NCI-H446 (cell line): ENCODE measurements at regions not wholly inside any gene's neighbourhood (a gene's known extent, or its start where the extent isn't known, plus 50 kb on each side); places are given as distances from the start of the nearest gene placed in this dataset.

Experiments
- DNase-seq, 2 experiments: peaks; one replicate each; lab custom pipeline; 2025; lab: John Stamatoyannopoulos, UW

DNA sequence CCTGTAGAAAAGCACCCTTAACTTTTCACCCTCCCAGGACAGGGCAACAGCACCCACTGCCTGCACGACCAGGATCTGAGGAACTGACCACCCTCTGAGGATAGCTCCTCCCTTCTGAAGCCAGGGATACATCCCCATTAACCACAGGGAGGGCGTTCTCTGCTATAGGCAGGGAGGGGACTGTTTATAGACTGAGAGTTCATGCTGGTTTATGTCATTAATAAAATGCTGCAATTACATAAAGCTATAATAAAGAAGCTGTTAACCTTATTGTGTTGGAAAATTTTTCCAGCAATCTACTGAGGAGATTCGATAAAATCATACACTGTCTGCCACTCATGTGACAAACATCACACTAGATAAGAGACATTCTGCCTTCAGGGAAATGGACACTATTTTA lies 232.4 kb upstream of the SFSWAP start:
- no peak for DNase-seq

DNA sequence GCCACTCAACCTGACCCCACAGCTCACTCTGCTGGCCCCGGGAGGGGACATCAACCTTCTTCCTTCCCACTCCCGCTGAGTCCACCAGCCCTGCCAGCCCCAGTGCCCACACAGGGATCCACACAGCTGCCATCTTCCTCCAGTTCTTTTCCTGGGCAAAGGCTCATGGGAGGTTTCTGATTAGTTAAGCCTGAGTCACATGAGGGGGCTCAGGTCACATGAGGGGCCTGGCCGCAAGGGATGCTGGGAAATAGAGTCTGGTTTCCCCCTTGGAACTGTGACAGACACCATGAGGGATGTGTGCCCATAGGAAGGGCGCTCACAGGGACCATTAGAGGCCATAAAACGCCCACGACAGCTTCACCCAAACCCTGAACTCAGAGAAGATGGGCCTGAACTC lies 228.7 kb upstream of the SFSWAP start:
- DNase-seq = no peak

DNA sequence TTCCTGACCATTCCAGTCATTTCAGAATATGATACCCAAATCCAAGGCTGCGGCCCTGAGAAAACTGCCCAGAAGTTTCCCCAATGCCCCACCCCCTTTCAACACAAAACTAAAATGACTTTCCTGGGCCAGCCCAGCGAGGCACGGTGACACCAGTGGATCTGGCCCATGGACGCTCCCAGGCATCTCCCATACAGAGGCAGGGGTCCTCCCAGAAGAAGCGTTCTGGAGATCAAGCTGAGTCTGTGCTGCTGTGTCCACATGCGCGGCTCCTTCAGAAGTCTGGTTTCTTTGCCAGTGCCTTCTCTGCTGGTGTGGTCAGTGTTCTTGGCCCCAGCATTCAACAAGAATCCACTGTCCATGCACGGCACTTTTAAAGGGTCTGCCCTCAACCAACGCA lies 228.2 kb upstream of the SFSWAP start:
- DNase-seq = no peak

DNA sequence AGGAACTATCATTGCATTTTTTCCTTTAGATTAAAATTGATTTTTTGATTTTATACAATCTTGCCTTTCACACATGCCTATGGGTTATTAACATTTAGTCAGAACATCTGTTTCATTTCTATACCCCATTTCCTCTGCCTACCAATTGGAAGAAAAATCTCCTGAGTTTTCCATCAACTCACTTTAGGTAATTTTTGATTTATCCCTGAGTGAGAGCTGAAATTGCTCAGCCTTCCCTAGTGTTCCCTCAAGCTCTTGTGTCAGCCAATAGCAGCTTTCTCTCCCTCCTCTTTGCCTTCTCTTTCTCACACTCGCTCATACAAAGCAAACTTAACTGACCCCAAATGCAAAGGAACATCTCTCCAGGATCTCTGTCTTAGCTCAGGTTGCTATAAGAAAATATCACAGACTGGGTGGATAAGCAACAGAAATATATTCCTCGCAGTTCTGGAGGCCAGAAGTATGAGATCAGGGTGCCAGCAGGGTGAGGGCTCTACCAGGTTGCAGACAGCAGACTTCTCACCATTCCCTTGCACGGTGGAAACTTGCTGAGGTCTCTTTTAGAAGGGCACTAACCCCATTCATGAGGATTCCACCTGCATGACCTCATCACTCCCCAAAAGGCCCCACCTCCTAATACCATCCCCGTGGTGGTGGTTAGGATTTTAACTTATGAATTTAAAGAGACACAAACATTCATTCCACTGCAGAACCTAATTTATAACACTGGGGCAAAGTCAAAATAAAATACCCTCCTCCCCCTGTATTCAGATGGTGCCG lies 224.2 kb upstream of the SFSWAP start:
- no peak for DNase-seq

DNA sequence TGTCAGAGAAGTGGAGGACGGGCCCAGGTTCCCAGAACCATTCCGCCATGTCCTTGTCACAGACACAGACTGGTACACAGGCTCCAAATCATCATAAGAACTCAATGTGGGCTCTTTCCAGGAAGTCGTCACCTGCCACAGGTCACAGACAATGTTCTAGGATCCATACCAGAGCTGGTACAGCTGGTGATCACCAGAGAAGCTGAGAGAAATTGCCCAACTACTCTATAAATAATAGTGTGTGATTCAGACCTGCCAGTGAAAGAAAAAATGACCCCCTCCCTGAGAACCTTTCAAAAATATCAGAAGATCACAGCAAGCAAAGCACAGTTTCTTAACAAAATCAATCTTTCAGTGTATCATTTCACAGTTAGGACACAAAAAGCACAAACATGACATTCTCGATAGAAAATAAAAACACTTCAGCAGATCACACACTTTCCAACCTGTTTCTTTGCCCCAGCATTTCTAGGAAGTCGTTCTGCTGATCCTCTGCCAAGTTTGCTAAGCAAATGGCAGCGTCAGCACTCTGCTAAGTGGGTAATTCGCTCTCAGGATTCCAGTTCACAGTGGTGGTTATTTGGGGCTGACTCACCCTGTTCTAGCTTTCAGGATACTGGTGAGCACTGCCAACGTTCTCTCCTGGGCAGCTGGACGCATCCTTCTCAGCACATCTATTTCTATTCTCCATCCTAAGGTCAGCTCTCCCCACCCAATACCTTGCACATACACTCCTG lies 223.3 kb upstream of the SFSWAP start:
- no peak for DNase-seq

DNA sequence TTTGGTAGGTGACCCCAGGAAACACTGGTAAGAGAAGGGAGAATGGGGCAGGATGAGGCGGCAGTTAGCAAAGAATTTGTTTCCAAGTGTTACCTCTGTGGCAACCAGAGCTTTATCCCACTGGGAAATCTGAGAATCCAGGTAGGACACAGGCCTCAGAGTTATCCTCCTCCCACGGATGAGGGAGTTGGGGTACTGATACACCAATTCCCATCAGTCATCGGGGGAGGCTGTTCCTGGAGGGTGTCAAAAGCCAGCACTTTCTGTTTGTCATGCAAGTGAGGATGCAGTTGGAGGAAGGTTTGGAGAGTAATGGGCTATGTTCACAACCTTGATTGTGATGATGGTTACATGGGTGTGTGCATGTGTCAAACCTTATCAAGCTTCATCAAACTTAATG lies 221.2 kb upstream of the SFSWAP start:
- no peak for DNase-seq

DNA sequence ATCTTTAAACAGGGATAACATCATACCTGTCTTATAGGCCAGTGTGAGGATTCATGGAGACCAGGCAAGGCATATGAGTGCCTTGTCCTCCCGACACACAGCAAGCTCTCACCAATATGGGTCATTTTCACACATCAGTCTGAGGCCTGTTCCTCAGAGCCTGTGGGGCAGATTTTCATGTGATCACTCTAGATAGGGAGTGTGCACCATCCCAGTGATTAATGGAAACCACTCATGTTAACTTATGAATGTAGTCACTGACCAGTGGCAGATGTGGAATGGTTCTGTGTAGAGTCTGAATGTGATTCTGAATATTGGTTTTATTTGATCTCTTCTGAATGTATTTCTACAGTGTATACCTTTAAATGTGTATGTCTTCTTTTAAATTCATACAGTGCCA lies 219.7 kb upstream of the SFSWAP start:
- no peak for DNase-seq

DNA sequence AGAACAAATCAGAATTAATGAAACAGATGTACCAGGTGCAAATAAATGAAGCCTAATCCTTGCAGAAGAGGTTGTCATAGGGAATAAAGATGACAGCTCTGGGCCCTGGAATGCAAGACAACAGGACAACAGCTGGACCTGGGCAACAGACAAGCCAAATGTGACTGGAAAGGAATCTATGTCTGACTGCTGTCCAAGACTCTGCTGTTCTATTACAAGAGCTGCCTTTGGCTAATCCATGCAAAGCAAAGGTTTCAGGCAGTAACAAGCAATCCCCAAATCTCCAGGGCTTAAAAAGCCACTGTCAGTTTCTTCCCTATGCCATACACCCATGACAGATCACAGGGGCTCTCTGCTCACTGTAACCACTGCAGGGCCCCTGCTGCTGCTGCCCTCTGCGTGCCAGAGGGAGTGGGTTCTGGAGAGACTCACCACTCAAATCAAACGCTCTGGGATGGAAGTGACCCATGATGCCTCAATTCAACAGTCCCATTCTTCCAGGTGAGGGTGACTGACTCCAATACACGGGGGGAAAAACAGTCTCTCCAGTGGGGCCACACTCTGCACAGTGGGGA lies 218.9 kb upstream of the SFSWAP start:
- no peak for DNase-seq

DNA sequence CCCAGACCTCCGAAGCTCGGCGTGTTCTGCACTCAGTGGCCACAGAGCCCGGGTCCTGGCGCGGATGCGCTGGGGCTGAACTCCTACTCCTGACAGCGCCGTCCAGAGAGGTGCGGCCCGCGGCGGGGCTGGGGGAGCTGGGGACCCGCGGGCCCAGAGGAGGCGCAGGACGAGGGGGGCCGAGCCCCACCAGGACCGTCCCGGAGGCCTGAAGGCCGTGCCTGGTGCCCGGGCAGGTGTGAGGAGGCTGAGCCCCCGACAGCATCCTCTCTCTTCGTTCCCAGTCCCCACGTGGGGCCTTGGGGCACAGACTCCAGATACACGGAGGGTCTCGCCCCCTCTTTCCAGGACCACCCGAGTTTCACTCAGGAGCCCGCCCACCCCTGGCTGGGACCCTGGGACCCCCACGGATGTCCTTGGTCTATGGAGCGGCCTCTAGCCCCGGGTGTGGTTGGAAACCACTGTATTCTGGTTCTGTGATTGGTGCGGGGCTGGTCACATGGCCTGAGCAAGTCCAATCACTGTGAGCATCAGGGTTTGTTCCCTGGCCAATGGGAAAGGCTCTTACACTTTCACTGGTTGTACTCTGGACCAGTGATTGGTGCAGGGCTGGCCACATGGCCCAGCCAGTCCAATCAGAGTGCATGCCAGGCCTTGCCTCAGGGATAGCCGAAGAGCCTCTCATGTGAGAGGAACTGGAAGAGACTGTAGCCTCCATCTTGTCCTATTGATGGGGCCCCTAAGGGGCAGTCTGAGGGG lies 217.6 kb upstream of the SFSWAP start:
- no peak for DNase-seq

DNA sequence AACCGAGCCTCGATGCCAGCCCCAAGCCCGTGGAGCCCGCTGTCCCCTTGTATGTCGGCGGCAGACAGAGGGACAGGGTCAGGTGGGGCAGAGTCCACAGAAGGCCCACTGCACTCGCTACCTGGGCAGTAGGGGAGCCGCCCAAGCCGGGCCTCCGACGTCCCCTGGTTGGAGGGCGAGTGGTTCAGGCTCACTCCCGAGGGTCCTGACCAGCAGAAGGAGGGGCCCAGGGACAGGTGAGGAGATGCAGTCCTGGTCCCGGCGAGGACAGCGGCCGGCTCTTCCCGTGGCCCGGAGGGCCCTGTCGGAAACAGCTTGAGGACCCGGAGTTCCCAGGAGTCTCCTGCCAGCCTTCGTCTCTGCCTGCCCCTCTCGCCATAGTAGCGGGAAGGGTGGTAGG lies 216.7 kb upstream of the SFSWAP start:
- DNase-seq = no peak

DNA sequence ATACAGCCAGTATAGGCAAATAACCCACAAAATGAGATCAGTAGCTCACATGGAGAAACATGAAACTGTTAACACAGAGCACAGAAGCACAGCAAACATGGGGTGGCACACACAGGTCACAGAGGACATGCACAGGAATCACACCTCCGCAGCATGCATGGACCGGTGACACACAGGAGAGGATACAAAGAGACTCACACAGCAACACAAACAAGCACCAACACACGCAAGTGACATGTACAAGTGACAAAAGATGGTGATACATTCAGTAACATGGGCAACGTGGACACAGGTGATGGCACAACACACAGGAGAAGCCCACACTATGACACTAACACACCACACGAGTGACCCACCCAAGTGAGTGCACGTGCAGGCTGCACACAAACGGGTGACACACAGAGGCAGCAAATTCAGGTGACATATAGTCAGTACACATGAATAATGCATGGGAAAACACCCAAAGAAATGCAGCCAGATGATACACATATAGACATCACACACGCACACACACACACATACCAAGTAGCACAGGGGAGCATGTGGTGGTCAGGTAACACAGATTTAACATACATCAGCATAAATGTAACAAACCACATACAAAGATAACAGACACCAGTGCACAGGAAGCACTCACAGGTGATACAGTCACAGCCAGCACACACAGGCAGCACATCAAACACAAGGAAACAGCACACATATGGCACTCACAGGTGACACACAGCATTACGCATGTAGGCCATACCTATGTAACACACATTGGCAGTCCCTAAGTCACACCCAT lies 216.0 kb upstream of the SFSWAP start:
- no peak for DNase-seq

DNA sequence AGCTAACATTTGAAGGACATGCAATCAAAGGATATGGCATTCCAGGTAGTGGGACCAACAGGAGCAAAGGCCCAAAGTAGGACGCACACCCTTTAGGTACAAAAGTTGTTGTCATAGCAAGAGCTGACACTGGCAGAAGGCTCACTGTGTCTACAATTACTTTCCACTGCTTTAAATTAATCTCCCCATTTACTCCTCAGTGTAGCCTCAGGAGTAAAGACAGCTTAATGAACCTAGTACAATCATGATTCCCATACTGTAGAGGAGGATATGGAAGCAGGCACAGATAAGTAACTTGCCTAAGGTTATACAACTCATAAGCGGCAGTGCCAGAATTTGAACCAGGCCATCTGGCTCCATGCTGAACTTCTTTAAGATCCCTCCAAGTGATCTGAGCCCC lies 212.9 kb upstream of the SFSWAP start:
- no peak for DNase-seq

DNA sequence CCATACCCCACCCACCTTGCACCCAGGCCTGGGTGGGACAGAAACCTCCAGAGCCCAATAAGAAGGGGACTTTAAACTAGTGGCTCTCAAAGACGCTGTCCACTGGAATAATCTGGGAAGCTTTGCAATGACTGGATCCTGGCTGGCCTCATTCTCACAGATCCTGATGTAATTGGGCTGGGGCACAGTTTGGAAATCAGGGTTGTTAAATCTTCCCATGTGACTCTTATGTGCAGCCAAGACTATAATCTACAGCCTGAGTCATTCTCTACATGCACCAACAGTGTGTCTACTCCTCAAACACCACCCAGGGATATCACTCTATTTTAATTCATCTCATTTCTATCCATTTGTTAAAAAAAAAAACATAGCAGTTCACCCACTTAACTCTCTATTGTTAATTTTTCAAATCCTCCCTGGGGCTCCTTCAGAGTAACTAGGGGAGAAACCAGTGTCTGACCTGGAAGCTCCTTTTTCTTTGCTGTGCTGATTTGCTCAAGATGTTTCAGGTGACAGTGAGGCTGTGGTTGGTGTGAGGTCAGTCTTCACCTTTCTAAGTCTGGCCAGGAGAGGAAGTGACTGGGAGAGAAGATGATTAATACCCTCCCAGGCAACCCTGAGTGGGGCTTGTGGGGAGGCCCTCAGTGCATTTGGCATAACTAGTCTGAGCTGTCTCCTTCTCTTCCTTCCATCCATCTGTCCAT lies 211.6 kb upstream of the SFSWAP start:
- no peak for DNase-seq

DNA sequence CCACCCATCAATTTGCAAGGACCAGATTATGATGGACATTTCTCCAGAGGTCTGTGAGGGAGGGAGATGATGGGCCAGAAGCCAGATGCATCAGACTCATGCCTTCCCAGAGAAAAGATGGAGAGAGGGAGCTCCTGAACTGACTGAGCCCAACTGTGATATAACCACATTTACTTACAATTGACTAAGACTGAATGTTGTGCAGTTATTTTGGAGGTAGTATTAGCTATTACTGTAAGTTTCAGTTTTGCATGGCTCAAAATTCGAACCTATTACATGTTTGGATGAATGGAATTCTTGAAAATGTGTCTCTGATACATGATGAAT lies 211.1 kb upstream of the SFSWAP start:
- DNase-seq = no peak

DNA sequence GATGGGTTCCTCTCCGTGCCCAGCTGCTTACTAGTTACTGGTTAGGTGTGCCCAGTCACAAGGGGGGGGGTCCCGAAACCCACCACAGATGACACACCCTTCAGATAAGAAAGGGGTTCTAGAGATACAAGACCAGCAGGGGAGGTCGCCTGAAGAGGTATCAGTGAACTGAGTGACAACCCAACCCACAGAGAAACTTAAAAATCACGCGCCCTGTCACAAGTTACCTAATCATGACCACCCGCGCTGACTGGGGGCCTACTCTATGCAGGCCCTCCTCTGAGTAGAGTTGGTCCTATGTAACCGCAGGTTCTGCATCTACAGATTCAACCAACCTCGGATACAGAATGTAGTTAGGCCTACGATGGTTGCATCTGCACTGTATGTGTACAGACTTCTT lies 210.3 kb upstream of the SFSWAP start:
- no peak for DNase-seq

DNA sequence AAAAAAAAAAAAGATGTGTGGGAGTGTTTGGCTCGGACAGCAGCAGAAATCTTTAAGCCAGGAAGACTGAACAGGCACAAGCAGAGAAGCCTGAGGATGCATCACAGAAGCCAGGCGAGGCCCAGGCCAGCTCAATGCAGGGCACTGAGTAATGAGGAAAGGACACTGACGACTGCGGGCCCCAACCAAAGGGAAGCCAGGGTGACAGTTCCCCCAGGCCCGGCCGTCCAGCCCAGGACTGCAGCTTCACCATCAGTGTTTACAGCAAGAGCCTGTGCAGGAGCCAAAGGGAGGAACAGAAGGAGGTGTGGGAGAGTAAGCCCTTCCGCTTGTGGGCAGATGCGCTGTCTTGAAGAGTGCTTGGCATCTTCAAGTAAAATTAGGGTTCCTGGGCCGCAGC lies 205.3 kb upstream of the SFSWAP start:
- no peak for DNase-seq

DNA sequence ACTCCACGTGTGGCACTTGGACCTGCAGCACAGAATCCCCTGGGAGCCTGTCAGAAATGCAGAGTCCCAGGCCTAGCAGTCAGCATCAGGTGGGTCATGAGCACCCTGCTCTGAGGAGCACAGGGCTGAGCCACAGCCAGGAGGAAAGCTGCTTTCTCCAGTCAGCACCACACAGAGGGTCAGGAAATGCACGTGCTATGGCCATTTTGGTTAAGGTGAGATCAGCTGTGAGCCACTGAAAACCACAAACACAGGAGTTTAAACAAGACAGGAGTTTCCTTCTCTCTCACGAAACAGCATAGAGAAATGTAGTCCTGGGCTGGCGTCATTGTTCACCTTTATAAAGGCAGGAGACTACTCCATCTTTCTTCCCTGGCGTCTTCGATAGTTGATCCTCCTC lies 204.5 kb upstream of the SFSWAP start:
- no peak for DNase-seq

DNA sequence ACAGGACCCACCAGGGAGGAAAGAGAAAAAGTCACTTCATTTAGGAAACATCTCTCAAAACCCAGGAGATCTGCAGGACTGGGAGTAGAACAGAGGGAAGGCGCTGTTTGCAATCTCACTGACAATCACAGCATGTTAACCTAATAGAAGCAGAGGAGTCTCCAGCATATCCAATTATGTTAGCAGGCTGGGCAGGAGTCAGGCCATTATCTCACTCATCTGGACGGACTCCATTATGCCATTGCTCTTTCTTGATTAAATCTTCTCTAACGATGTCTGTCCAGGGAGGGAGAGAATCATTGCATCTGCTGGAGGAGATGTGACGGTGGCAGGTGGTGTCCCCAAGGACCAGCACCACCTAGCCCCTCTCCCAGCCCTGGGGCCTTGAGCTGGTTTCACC lies 203.8 kb upstream of the SFSWAP start:
- no peak for DNase-seq

DNA sequence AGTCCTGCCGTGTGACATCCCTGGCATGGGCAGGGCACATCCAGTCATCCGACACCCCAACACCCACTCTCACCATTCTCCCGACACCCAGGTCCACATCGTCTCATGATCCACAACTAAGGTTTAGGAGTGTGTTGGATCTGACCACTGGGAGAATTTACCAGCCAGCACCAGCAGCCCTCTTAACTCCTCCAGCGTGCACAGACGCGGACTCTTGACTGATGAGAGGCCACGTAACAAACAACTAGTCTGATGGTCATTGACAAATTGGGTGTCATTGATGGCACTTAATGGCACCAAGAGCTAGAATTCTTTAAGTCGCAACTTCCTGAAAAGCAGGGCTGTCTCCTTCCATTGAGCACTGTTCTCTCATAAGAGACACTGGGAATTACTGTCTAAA lies 203.0 kb upstream of the SFSWAP start:
- DNase-seq = no peak

DNA sequence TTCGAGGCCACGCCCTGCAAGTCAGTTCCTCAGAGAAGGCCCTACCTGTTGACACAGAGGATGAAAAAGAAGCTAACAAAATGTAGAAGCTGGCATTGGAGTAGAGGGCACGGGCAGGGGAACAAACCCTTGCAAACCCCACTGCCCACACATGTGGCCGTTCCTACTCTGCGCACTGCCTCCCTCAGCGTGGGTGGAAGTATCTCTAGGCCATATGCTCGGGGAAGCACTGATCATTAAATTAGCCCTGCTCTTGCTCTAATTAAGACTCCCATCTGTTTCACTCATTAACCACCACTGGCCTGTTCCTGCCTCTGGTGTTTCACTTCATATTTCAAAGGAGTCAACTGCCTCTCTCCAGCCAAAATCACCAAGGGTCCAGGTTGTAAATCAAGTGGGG lies 201.2 kb upstream of the SFSWAP start:
- no peak for DNase-seq

DNA sequence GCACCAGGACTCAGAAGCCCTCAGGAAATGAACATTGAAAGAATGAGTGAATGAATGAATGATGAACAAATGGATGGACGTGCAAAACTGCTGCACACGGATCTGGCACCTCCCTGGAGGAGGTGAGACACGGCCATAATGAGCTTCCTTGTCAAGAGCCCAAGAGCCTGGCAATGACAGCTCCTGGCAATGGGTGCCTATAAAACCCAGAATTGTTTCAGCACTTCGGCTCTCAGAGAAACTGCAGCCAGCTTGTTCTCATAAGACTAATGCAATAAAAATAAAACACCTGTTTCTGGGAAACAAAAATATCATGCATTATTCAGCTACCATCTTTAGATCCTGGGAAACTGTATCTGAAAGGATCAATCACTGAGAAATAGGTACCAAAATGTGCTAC lies 200.5 kb upstream of the SFSWAP start:
- DNase-seq = no peak
